HG03469 (cell line): ENCODE measurements at regions not wholly inside any gene's neighbourhood (a gene's known extent, or its start where the extent isn't known, plus 50 kb on each side); places are given as distances from the start of the nearest gene placed in this dataset.
"Not testable (repeated sequence)": the region's sequence is repeated elsewhere in the genome, so short reads cannot be mapped to it uniquely, and the experiment has no call there.

Source experiments
- ATAC-seq: cut with Tn5 transposase; IDR thresholded peaks from one replicate; pipeline ENCODE4 v1.9.1; 2021; ENCODE audit warnings: mild to moderate bottlenecking, moderate library complexity, moderate number of reproducible peaks; ENCODE audit not compliant: unreplicated experiment

DNA sequence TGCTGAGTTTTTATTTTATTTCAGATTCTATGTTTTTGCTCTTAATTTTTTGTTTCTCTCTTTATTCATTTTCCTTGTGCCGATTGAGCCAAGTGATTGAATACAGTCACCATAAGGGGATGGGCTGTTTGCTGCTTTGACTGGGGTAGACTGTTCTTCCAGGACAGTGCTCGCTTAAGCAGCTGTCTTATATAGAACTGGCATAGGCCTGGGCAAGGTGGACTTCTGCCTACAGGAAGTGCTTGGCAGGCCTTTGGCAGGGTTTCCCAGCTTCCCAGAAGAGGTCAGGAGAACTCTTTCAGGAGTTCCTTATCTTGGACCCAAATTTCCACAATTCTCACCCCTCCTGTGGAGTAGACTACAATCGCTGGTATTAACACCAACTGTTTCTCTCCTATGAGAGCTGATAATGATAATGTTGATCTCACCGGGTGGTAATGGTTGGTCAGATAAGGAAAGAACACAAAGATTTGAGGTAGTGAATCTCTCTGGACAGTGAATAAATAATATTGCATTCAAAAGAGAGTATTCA lies 207.5 kb upstream of the ST6GAL2 start:
- no peak for ATAC-seq

DNA sequence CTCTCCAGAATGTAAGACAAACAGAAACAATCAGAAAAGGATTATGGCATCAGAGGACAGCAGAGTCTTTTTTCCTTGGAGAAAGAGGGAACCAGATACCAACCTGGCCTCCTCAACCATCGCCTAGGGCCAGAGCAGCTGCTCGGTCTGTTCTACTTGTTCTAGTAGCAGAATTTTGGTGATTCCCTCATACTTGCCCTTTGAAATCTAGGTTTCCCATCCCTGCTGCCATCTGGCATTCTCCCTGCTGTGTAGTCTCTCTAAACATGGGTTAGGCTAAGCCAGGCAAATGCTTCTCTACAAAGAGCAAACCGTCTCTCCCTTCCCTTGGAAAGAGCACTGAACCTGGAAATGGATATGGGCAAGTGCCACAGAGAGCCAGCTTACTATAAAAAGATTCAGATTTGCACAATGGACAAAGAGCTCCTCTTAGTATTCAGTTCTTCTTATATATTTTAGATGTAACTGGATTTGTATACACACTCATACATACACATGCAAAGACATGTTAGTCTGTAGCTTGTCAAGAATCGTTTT lies 208.6 kb upstream of the ST6GAL2 start:
- ATAC-seq = no peak

DNA sequence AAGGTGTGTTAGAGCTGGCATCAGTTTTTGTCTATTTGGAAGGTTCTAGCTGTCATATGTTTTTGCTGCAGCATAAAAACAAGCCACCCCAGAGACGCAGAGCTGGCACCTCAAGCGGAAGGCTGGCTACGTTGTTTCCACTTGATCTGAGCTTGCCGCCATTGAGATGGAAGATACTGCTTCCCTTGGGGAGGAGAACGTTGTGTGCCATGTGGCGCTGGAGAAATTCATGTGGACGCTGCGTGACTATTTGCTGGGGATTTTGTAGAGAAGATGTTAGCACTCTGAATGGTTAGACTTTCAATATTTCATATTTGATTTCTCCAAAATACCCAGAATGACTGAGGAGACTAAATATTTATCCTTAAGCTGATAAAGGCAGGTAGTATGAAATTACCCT lies 216.2 kb upstream of the ST6GAL2 start:
- no peak for ATAC-seq

DNA sequence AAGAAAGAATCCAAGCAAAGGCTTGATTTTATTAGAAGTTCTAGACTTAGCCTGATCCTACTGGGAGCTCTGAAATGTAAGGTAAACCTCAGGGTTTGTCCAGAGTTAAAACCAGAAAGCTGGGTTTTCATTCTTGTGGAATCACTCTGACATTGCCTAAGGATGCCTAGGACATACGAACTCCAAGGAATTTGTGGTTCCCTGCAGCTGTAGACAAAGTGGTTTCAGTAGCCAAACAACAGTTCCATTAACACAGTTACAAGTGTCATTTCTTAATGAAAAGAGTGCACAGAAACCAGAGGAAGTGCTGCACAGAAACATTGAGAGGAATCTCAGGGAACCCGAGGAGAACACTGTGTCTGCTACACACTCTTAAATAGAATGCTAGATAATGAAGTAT lies 221.4 kb upstream of the ST6GAL2 start:
- ATAC-seq = no peak

DNA sequence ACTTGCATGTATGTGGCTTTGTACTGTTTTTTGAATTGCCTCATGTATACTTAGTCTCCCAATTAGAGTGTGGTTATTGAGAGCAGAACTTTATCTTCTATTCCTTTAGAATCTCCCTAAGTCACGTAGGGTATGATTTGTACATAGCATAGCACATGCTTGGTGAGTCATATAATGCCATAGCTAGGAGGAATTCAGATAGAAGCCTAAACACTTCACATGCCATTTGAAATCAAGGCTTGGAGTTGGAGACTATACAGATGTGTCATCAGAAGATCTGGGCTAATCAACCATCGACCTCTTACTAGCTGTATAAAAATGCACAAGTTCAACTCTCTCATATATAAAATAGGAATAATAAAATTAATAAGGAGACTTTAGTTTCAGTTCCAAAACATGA lies 222.6 kb upstream of the ST6GAL2 start:
- ATAC-seq = no peak

DNA sequence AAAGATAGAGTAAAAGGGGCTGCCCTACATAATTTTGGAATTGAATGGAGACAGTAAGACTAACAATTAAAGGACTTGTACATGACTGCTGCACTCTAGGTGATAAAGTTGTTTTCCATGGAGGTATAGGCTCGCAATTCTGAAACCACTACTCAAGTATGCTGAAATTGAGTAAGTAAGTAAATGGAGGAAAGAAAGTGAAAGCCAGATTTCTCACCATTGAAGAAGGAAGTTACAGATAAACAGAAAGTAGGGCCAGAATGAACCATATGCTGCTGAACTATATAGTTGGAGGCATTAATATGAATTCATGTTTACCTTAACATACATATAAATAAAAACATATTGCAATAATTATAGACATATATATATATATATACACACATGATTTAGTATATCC lies 225.7 kb upstream of the ST6GAL2 start:
- ATAC-seq = no peak

DNA sequence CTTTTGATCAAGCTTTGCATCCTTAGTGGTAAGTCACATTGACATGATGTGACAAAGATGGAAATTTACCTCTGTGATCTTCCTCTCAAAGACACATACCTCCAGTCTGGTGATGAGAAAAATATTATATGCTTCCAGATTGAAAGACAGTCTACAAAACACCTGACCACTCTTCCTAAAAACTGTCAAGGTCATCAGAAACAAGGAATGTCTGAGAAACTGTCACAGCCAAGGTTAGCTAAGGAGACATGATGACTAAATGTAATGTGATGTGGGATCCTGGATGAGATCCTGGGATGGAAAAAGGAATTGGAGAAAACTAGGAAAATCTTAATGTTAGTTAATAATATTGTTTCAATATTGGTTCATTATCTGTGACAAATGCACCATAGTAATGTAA lies 226.6 kb upstream of the ST6GAL2 start:
- no peak for ATAC-seq

DNA sequence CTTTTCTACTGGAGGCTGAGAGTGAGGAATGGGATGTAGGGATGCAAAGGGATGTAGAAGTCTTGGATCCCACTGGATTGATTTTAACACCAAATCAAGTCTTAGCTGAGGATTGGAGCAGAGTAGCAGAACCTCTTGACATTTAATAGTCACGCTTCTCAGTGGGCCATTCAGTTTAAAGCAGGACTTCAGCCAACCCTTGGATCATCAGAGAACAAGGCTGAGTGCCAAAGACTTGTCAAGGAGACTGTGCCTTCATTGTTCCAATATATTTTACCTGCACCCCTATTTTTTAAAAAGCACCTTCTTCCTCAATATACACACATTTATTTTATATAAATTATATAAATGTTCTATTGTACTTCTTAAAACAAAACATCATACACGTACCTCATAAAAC lies 242.4 kb upstream of the ST6GAL2 start:
- ATAC-seq = no peak

DNA sequence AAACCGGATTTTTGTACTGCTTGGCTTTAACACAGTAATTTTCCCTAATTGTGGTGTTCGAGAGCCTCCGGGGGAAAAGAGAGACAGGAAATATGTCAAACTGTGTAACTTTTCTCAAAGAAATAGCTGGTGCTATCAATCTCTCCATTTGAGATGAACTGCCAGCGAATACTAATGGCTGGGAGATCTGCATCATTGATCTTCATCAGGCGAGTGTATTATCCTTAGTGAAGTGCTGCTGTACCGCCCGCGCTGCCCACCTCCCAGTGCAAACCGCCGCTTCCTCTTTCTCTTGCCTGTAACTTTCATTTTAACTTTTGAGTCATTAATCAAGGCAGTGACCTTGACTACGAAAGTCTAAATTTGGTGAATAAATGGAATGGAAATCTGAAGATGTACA lies 246.1 kb upstream of the ST6GAL2 start:
- ATAC-seq = peak; percentile 96

DNA sequence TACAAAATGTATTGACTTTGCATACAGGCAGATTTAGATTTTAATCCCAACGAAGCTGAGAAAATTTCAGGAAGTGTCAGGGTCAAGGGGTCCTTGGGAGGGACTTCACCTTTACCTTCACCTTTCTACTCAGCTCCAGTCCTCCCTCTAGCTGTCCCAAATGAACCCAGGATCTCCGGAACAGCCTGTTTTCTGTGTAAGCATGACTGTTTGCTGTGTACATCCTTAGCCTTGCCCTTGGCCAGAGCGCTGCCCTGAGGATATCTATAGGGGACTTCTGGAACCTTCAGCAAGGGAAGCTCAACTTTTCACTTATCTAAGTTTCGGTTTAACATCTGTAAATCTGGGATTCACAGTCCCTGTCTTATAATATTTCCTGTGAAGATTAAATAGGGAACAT lies 246.8 kb upstream of the ST6GAL2 start:
- no peak for ATAC-seq

DNA sequence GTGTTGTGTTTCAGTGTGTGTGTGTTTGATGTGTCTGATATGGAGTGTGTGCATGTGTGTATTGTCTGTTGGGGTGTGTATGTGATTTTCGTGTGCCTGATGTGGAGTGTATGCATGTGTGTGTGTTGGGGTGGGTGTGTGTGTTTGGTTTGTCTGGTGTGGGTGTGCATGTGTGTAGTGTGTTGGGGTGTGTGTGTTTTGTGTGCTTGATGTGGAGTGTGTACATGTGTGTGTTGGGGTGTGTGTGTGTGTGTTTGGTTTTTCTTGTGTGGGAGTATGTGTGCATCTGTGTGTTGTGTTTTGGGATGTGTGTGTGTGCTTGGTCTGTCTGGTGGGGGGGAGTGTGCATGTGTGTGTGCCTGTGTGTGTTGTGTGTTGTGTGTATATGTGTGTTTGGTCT lies 247.4 kb upstream of the ST6GAL2 start:
- no peak for ATAC-seq

DNA sequence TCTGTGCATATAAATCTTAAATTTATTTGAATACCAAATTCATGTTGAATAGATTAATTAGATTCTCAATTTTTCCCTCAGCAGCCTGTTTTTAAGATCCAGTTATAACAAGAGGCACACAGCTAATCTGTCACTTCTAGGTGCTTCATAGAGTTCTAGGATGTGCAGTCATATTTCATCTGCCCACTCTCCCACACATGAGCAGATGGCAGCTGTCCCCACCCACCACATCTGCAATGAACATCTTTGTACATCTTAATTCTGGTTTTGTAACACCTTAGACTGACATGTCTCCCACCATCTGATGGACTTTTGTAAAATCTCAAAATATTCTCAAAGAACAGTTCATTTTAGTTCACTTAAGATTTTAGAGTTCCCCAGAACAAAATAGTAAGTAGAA lies 250.8 kb upstream of the ST6GAL2 start:
- ATAC-seq = no peak

DNA sequence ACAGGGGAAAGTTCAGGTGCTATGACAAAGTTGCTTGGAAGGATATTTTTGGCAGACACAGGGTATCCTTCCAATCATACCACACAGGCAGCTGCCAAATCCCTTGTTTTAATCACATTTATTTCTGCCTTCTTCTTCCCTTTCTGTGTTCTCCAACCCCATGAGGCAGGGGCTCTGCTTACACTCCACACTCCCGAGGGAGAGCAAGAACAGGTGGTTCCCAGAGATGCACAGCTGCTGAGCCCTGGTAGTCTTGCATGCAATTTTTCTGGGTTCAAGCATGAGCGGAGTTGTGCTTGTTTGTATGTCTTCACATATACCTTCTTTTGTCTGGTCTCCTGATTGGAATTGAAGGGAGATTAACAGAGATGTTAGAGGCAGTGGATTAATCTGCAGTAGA lies 251.7 kb upstream of the ST6GAL2 start:
- ATAC-seq = no peak

DNA sequence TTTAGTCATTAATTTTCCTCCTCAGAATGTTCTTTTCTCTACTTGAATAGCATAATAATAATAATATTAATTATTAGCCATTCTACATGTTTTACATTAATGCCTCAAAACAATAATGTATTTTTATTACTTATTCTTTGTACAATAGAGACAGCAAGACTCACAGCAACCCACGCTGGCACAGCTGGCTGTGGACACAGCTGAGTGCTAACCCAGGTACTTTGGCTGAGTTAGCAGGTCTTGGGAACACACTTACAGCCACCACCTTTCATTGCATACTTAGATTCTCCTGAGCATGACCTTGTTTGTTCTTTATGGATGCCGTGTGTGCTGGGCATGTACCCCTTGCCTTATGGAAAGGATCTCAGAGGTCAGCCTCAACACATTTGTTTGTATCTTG lies 260.2 kb upstream of the ST6GAL2 start:
- no peak for ATAC-seq

DNA sequence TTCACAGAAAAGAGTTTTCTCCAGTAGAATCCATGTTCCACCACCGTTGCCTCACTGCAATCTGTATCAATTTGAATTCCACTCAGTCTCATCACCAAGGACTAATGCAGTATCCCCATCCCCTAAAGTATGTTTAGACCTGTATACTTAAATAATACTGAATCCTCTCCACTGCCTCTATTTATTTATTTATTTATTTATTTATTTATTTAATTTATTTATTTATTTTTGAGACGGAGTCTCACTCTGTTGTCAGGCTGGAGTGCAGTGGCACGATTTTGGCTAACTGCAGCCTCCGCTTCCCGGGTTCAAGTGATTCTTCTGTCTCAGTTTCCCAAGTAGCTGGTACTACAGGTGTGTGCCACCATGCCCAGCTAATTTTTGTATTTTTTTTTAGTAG lies 260.7 kb upstream of the ST6GAL2 start:
- not testable (repeated sequence) for ATAC-seq

DNA sequence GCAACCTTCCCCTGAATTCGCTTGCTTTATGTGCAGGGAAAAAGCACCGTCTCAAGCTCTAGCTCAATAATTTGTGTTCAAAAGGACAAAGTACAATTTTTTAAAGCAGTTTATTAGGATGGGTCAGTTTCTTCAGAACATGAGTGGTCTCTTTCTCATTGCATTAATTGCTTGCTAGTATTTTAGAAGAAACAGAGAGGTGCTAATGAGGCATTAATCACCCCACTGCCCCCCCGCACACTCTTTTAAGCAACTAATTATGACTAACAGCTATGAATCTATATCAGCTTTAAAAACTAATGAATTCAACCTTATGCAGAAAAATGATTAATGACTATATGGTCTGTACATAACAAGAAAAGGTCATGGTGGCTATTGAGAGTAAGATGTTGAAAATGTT lies 262.1 kb upstream of the ST6GAL2 start:
- no peak for ATAC-seq

DNA sequence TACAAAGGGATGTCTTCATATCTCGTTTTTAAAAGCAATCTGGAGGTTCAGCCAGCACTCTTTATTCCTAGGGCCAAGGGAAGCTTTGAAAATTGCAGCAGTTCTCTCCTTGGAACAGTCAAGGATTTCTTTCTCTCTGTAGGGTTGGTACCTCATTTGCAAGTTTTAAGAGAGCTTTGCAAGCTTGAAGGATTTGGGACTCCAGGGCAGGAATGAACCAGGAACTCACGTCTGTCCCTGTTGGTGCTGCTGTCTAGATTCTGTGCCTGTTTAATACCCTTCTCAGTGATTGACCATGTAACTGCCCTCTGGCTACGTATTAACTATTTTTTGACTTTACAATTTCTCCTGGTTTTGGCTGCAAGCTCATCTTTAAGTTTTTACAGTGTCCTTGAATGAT lies 262.5 kb upstream of the ST6GAL2 start:
- ATAC-seq = no peak

DNA sequence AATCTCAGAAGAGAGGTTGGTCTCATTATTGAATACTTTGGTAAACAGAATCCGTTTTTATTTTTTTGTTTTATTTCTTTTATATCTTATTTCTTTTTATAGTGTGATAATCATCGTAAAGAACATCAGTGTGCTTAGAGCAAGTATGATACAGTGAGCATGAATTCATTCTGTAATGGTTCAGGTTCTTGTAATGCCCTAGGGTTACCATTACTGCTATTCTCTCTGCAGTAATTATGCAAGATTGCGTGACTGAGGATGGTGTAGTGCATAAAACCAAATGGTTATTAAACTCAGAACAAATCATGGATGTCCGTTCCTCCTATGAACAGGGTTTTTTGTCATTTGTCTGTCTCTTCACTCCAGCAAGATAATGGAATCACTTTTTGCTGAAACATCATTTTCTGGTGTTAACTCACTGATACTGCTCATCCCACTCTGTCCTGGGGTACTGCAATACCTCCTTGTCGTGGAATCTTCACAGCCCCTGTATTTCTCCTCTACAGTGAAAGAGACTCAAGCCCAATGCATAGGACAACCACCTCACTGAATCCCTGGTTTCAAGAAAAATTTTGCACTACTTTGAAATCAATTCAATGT lies 274.8 kb upstream of the ST6GAL2 start:
- ATAC-seq = no peak

DNA sequence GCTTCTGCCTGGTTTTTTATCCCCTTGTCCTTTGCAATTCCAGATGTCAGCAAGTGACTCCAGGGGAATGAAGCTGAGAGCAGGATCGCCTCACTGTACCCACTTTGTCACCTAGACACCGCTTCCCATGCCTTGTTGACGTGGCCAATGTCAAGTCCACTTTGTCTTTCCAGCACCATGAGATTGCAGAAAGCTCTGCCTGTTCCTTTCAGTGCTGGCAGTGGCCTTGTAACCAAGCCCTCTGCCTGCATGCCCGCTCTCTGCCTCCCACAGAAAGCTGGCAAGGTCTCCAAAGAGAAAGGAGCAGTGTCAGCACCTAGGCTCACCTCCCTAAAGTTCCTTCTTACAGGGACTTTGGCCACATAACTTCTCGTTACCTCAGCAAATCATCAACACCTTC lies 282.2 kb upstream of the ST6GAL2 start:
- ATAC-seq = no peak

DNA sequence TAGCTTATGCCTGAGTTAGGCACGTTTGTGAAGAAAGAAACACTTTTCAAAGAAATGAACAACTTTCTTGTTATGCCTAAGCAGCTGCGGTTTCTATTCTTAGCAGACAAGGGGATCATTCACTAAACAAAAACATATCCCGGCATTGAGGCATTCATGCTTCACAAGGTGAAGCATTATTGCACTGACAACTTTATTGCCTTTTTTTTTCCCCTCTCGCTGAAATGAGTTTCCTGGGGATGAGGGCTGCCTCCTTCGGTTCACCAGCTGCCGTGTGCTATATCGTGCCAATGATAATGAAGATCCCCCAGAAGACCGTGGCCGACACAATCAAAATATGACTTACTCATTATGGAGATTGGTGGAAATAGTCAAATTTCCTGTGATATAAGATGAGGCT lies 288.2 kb upstream of the ST6GAL2 start:
- ATAC-seq = no peak

DNA sequence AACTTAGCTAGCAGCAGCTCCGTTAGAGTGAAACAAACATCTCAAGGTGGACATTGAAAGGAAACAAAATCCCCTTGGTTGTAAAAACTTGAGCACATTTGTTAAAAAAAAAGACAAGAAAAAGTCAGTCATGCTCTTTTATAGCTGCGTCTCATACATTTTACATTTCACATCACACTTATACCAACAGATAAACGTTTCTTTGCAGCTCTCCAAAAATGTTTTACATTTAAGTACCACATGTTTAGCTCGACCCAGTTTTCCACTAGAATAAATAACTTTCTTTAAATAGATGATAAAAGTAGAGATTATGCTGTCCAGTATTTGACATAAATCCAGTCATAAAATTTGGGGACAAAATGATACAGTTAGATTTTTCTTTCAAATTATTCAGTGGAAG lies 297.0 kb upstream of the ST6GAL2 start:
- no peak for ATAC-seq

DNA sequence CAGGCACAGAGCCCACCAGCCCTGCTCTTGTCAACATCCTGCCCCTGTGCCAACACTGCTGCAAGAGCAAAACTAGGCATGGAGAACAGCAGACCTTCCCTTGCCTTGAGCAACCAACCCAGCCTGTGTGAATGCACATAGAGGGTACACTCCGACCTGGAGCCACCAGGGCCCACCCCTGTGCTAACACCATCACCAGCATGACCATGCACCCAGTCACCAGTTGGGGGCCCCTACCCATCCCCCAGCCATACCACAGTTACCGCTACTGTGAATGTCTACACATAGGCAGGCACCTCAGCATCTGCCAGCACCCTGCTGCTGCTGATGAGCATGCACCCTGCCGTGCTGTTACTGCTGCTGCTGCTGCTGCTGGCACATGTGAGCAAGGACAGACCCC lies 301.9 kb upstream of the ST6GAL2 start:
- no peak for ATAC-seq

DNA sequence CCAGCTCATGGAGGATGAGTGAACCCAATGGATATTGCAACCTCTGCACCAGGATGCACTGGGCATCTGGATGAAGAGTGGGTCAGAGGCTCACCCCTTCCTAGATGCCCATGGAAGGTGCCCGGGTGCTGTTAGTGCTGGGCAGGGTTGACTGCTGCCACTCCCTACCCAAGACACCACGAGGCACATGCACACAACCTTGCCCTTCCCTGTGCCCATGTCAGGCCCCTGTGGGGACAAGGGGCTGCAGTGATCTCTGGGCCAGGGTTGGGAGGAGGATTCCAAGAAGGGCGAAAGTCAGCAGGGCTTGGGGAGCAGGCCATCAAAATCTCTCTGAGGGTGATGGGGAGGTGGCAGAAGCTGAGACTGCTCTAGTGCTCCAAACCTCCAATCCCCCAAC lies 309.7 kb upstream of the ST6GAL2 start:
- ATAC-seq = no peak
